ENCODE measurements at regions not wholly inside any gene's neighbourhood (a gene's known extent, or its start where the extent isn't known, plus 50 kb on each side); places are given as distances from the start of the nearest gene placed in this dataset.

GRCh38 chr11:127600674-127601073 is 600.1 kb upstream of the KIRREL3 start:
- Mint-ChIP-seq H3K4me1 (no peaks in the 10 kb centered on the region), H3K9me3 (peaks cover 3% of the 10 kb centered on the region), H3K27me3 (no peaks in the 10 kb centered on the region), H3K27ac (no peak overlapping the region), H3K36me3 (no peaks in the 10 kb centered on the region), H3K4me3 (no peak overlapping the region)
- ATAC-seq: no peak

DNA sequence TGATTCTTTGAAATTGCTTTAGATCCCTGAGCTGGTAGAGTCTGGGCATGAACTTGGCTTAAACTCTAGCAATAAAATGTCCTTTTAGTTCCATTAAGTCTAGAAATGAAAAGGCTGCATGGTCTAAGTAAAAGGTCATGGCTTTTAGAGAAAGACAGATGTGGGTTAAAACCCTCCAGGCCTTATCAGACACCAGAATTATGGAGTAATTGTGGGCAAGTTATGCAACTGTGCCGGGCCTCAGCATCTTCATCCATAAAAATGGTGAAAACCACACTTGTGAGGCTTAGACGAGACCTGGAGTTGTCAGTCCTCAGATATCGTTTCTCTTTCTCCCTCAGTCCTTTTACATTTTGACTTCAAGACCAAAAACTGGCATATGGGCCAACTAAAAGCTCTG is 597.9 kb upstream of the KIRREL3 start:
- no peaks in the 10 kb centered on the region for H3K27me3 Mint-ChIP-seq
- H3K9me3 Mint-ChIP-seq: no peaks in the 10 kb centered on the region
- no peaks in the 10 kb centered on the region for H3K4me1 Mint-ChIP-seq
- no peak for ATAC-seq
- no peaks in the 10 kb centered on the region for H3K36me3 Mint-ChIP-seq
- no peak overlapping the region for H3K4me3 Mint-ChIP-seq
- no peak overlapping the region for H3K27ac Mint-ChIP-seq

DNA sequence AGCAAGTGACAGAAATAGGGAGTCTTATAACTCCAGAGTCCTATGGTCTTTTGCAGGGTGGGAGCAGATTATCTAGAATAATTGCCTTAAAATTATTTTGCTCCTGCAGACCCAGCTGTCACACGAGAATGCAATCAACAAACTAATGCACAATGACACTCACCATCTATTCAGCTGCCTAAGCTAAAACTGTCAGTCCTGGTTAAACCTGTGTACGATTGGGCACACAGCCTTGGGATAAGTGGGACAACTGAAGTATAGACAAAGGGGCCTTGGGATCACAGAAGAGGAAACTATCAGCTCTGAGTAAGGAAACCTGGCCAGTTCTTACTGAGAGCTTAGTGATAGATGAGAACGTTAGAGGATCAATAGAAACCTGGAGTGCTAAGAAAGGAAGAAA is 595.9 kb upstream of the KIRREL3 start:
- Mint-ChIP-seq H3K27me3 (no peaks in the 10 kb centered on the region), H3K27ac (no peak overlapping the region), H3K36me3 (no peaks in the 10 kb centered on the region), H3K9me3 (peaks cover 5% of the 10 kb centered on the region), H3K4me3 (no peak overlapping the region), H3K4me1 (no peaks in the 10 kb centered on the region)
- ATAC-seq: no peak

DNA sequence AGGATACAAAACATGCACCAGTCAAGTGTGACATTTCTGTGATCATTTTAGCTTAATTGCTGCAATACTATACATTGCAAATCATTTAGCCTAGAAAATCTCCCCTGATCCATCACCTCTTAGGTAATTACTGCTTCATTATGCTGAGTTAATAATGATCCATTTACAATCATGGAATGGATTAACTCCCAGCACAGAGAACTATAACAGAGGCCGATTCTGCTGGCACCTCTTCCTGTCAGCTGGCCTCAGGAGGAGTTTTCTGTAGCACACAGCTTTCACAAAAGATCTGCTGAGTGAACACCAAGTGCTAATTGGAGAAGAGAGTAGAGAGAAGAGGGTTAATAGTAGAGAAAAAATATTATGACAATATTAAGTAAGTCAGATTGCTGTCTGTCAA is 591.8 kb upstream of the KIRREL3 start:
- H3K27ac Mint-ChIP-seq: no peak overlapping the region
- no peak for ATAC-seq
- no peaks in the 10 kb centered on the region for H3K36me3 Mint-ChIP-seq
- no peak overlapping the region for H3K4me3 Mint-ChIP-seq
- H3K9me3 Mint-ChIP-seq: peaks cover 6% of the 10 kb centered on the region
- H3K4me1 Mint-ChIP-seq: no peaks in the 10 kb centered on the region
- H3K27me3 Mint-ChIP-seq: no peaks in the 10 kb centered on the region

GRCh38 chr11:127590314-127590713 is 589.7 kb upstream of the KIRREL3 start:
- Mint-ChIP-seq H3K36me3 (no peaks in the 10 kb centered on the region), H3K27ac (no peak overlapping the region), H3K9me3 (peaks cover 6% of the 10 kb centered on the region), H3K4me1 (no peaks in the 10 kb centered on the region), H3K4me3 (no peak overlapping the region), H3K27me3 (no peaks in the 10 kb centered on the region)
- ATAC-seq: no peak

- no peak overlapping the region for H3K4me3 Mint-ChIP-seq
- no peaks in the 10 kb centered on the region for H3K27me3 Mint-ChIP-seq
- H3K36me3 Mint-ChIP-seq: no peaks in the 10 kb centered on the region
- H3K27ac Mint-ChIP-seq: no peak overlapping the region
- peaks cover 8% of the 10 kb centered on the region for H3K9me3 Mint-ChIP-seq
- no peaks in the 10 kb centered on the region for H3K4me1 Mint-ChIP-seq
- no peak for ATAC-seq
Measured at GRCh38 chr11:127588431-127588830, 587.9 kb upstream of the KIRREL3 start.

- Mint-ChIP-seq H3K27me3 (no peaks in the 10 kb centered on the region), H3K4me3 (no peak overlapping the region), H3K36me3 (no peaks in the 10 kb centered on the region), H3K9me3 (peaks cover 11% of the 10 kb centered on the region), H3K4me1 (no peaks in the 10 kb centered on the region), H3K27ac (no peak overlapping the region)
- no peak for ATAC-seq
Measured at GRCh38 chr11:127587511-127587910, 586.9 kb upstream of the KIRREL3 start.

- ATAC-seq: no peak
- H3K4me1 Mint-ChIP-seq: no peaks in the 10 kb centered on the region
- no peak overlapping the region for H3K4me3 Mint-ChIP-seq
- H3K36me3 Mint-ChIP-seq: no peaks in the 10 kb centered on the region
- no peak overlapping the region for H3K27ac Mint-ChIP-seq
- no peaks in the 10 kb centered on the region for H3K27me3 Mint-ChIP-seq
- H3K9me3 Mint-ChIP-seq: peaks cover 10% of the 10 kb centered on the region
Measured at GRCh38 chr11:127576210-127576609, 575.6 kb upstream of the KIRREL3 start.

DNA sequence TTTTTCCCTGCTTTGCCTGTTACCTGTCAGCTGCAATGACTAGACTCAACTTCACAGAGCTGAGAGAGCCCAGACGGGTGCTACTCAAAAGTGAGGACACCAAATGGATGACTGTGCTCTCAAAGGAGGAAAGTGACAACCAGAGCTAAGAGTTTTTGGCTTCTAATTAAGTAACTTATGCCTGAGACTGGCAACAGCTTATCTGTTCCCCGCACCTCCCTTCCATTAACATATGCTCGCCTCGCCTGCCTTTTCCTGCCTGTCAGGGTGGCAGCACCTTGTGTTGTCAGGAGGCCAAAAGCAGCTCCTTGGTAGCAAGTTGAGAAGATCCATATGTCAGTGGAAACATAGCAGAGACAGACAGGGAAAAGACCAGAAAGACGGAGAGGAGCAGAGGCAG is 573.9 kb upstream of the KIRREL3 start:
- no peaks in the 10 kb centered on the region for H3K4me1 Mint-ChIP-seq
- H3K36me3 Mint-ChIP-seq: no peaks in the 10 kb centered on the region
- H3K4me3 Mint-ChIP-seq: no peak overlapping the region
- no peaks in the 10 kb centered on the region for H3K27me3 Mint-ChIP-seq
- H3K9me3 Mint-ChIP-seq: peaks cover 14% of the 10 kb centered on the region
- H3K27ac Mint-ChIP-seq: no peak overlapping the region
- ATAC-seq: no peak

- Mint-ChIP-seq H3K27ac (no peak overlapping the region), H3K27me3 (no peaks in the 10 kb centered on the region), H3K9me3 (peaks cover 13% of the 10 kb centered on the region), H3K4me3 (no peak overlapping the region), H3K36me3 (no peaks in the 10 kb centered on the region), H3K4me1 (no peaks in the 10 kb centered on the region)
- no peak for ATAC-seq
Measured at GRCh38 chr11:127568891-127569290, 568.3 kb upstream of the KIRREL3 start.

- no peak for ATAC-seq
- H3K4me1 Mint-ChIP-seq: no peaks in the 10 kb centered on the region
- no peak overlapping the region for H3K4me3 Mint-ChIP-seq
- no peaks in the 10 kb centered on the region for H3K27me3 Mint-ChIP-seq
- H3K27ac Mint-ChIP-seq: no peak overlapping the region
- peaks cover 8% of the 10 kb centered on the region for H3K9me3 Mint-ChIP-seq
- no peaks in the 10 kb centered on the region for H3K36me3 Mint-ChIP-seq
Measured at GRCh38 chr11:127567237-127567932, 566.8 kb upstream of the KIRREL3 start.

GRCh38 chr11:127564810-127565209 is 564.2 kb upstream of the KIRREL3 start:
- no peaks in the 10 kb centered on the region for H3K27me3 Mint-ChIP-seq
- no peaks in the 10 kb centered on the region for H3K9me3 Mint-ChIP-seq

GRCh38 chr11:127559978-127560377 is 559.4 kb upstream of the KIRREL3 start:
- ATAC-seq: no peak
- H3K4me1 Mint-ChIP-seq: no peaks in the 10 kb centered on the region

More at GRCh38 chr11:127564810-127565209, 564.2 kb upstream of the KIRREL3 start:
- H3K4me1 Mint-ChIP-seq: no peaks in the 10 kb centered on the region
- no peak overlapping the region for H3K4me3 Mint-ChIP-seq
- no peak overlapping the region for H3K27ac Mint-ChIP-seq
- H3K36me3 Mint-ChIP-seq: no peaks in the 10 kb centered on the region
- ATAC-seq: no peak

GRCh38 chr11:127552446-127552845 is 551.9 kb upstream of the KIRREL3 start:
- H3K27ac Mint-ChIP-seq: no peak overlapping the region
- H3K4me3 Mint-ChIP-seq: no peak overlapping the region

More at GRCh38 chr11:127559978-127560377, 559.4 kb upstream of the KIRREL3 start:
- Mint-ChIP-seq H3K9me3 (no peaks in the 10 kb centered on the region), H3K4me3 (no peak overlapping the region), H3K27me3 (no peaks in the 10 kb centered on the region), H3K27ac (no peak overlapping the region), H3K36me3 (no peaks in the 10 kb centered on the region)

DNA sequence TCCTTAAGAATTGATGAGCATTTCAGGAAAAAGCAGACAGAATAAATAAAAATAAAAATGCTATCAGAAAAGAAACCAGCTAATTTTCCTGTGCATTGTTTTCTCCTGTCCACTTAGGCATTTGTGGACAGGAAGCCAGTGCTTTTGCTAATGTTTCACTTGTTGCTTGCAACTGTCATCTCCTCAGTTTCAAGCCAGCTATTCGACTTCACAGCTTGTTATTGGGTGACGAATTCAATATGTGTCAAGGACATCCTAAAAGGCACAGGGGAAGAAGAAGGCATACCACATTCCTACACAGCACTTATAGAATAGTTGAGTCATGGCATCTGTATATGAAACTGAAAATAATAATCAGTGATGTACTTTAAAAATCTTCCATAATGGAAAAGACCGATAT is 530.6 kb upstream of the KIRREL3 start:
- no peak for ATAC-seq
- Mint-ChIP-seq H3K27me3 (no peaks in the 10 kb centered on the region), H3K27ac (no peak overlapping the region), H3K36me3 (no peaks in the 10 kb centered on the region), H3K4me3 (no peak overlapping the region), H3K4me1 (no peaks in the 10 kb centered on the region), H3K9me3 (peaks cover 2% of the 10 kb centered on the region)

More at GRCh38 chr11:127552446-127552845, 551.9 kb upstream of the KIRREL3 start:
- H3K36me3 Mint-ChIP-seq: no peaks in the 10 kb centered on the region
- H3K9me3 Mint-ChIP-seq: no peaks in the 10 kb centered on the region
- no peak for ATAC-seq
- no peaks in the 10 kb centered on the region for H3K4me1 Mint-ChIP-seq
- H3K27me3 Mint-ChIP-seq: no peaks in the 10 kb centered on the region

- no peaks in the 10 kb centered on the region for H3K27me3 Mint-ChIP-seq
- peaks cover 2% of the 10 kb centered on the region for H3K9me3 Mint-ChIP-seq
- ATAC-seq: no peak
- H3K27ac Mint-ChIP-seq: no peak overlapping the region
- no peak overlapping the region for H3K4me3 Mint-ChIP-seq
- H3K4me1 Mint-ChIP-seq: no peaks in the 10 kb centered on the region
- no peaks in the 10 kb centered on the region for H3K36me3 Mint-ChIP-seq
Measured at GRCh38 chr11:127528297-127528696, 527.7 kb upstream of the KIRREL3 start.
